GM13977 (cell line): ENCODE measurements at regions not wholly inside any gene's neighbourhood (a gene's known extent, or its start where the extent isn't known, plus 50 kb on each side); places are given as distances from the start of the nearest gene placed in this dataset.
A peak's percentile ranks its signal among the peaks of the same experiment; 100 is the strongest.

ENCODE experiments used
- DNase-seq: peaks from one replicate; pipeline ENCODE4 v3.0.0; 2012; ENCODE audit warnings: low spot score
- in situ Hi-C: fragments of 300-500 bp; cut with MboI; formaldehyde crosslinking; loops from one replicate; pipeline ENCODE4 v1.12.0; 2022; ENCODE audit warnings: low sequenced_read_pairs, low pct_unique_long_range_greater_than_20kb, mixed read lengths, inconsistent platforms; ENCODE audit not compliant: unreplicated experiment
- TF ChIP-seq, protein P1 (sequence below): IDR thresholded peaks from 2 replicates; pipeline ENCODE4 v1.5.1; 2012; ENCODE audit warnings: mild to moderate bottlenecking, control low read depth; ENCODE audit not compliant: insufficient read depth; ENCODE audit errors: extremely low read depth, missing control alignments

DNA sequence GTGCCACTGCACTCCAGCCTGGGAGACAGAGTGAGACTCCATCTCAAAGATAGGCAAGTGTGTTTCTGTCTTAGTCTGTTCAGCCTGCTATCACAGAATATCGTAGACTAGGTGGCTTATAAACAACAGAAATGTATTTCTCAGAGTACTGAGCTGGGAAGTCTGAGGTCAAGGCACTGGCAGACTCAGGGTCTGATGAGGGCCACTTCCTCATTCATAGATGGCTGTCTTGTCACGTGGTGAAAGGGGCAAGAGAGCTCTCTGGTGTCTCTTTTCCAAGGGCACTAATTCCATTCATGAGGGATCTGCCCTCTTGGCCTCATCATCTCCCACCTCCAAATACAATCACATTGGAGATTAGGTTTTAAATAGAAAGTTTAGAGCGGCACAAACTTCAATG, 95.6 kb upstream of the PHACTR3 start:
- no peak for DNase-seq
- in situ Hi-C loops: no loop called here
- TF ChIP-seq, protein P1, sequence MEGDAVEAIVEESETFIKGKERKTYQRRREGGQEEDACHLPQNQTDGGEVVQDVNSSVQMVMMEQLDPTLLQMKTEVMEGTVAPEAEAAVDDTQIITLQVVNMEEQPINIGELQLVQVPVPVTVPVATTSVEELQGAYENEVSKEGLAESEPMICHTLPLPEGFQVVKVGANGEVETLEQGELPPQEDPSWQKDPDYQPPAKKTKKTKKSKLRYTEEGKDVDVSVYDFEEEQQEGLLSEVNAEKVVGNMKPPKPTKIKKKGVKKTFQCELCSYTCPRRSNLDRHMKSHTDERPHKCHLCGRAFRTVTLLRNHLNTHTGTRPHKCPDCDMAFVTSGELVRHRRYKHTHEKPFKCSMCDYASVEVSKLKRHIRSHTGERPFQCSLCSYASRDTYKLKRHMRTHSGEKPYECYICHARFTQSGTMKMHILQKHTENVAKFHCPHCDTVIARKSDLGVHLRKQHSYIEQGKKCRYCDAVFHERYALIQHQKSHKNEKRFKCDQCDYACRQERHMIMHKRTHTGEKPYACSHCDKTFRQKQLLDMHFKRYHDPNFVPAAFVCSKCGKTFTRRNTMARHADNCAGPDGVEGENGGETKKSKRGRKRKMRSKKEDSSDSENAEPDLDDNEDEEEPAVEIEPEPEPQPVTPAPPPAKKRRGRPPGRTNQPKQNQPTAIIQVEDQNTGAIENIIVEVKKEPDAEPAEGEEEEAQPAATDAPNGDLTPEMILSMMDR: no peak

DNA sequence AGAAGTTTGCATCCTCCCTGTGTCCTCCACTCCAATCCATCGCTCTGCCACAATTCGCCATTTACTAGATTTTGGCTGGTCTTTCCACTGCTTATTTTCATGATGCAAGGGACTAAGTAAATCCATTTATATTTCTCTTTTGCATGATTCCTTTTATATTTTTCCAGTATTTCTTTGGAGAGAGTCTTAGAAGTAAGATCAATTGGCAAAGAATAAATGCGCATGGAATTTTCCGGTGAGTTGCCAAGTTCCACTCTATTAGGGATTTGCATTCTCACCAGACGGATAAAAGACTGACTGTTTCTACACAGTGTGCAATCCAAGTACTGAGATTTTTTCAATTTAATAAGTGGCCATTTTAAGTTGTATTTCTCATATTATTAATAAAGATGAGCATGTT, 91.7 kb upstream of the PHACTR3 start:
- TF ChIP-seq, protein P1: no peak
- no peak for DNase-seq
- in situ Hi-C loops: no loop called here

DNA sequence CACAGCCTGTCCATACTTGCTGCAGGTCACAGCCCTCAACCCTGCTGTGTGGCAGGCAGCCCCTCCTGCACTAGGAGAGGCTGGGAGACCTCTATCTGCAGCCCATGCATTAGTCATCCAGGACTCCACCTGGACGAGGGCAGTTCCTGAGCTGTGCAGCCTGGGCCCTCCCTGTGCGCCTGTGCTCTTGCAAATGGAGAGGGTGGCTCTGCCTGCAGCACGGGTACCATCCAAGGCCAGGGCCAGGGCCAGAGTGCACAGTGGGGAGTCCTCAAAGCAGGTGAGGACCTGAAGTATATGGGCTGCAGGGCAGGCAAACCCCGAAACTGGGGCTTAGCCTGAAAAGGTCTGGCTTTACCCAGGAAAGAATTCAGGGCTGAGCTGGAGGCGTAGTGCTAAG, 89.8 kb upstream of the PHACTR3 start:
- in situ Hi-C loops: no loop called here
- TF ChIP-seq, protein P1: no peak
- no peak for DNase-seq

DNA sequence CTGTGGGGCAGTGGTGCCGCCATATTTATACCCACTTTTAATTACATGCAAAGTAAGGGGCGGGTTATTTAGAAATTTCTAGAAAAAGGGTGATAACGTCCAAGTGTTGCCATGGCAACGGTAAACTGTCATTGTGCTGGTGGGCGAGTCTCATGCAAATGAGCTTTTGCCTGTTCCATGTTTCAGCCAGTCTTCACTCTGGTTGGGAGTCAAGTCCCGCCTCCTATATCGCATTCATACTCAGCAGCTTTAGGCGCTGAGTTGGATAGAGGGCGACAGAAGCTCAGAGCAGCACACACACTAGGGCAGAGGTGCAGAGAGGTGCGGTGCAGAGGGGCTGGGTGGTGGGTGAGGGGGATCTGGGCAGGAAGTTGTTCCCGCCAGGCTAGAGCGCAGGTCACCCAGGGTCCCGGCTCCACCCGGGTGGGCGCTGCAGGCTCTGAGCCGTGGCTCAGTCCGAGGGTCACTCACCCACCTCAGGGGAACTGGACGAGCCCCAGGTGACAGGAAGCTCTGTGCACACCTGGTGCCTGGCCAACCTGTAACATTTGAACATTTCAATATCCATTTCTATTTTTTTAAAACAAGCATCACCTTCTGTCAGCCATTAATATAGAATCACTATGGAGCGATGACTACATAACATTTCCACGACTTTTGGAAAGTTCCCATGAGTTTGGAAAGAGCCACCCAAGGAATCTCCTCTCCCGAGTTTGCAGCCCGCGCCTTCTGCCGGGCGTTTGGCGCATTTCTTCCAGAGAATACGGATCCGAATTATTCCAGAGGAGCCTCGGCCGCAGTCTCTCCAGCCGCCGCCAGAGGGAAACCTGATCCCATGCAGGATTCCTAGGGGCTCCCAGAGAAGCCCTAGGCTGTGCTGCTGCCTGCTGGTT, 89.1 kb upstream of the PHACTR3 start:
- in situ Hi-C loops: no loop called here
- TF ChIP-seq, protein P1: peak; percentile 19
- DNase-seq: no peak

DNA sequence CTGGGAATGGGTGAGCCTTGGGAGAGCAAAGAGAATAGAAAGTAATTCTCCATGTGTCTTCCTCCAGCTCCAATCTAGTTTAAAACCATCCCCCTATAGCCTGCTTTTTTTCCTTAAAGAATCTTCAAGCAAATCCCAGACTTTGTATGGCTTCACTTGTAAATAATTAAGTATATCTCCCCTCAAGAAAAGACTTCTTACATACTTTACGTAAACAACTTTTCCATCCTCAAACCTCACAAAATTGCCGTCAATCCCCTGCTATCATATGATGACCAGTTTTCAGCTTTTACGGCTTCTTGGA, 88.5 kb upstream of the PHACTR3 start:
- TF ChIP-seq, protein P1: no peak
- in situ Hi-C loops: no loop called here
- DNase-seq: no peak

DNA sequence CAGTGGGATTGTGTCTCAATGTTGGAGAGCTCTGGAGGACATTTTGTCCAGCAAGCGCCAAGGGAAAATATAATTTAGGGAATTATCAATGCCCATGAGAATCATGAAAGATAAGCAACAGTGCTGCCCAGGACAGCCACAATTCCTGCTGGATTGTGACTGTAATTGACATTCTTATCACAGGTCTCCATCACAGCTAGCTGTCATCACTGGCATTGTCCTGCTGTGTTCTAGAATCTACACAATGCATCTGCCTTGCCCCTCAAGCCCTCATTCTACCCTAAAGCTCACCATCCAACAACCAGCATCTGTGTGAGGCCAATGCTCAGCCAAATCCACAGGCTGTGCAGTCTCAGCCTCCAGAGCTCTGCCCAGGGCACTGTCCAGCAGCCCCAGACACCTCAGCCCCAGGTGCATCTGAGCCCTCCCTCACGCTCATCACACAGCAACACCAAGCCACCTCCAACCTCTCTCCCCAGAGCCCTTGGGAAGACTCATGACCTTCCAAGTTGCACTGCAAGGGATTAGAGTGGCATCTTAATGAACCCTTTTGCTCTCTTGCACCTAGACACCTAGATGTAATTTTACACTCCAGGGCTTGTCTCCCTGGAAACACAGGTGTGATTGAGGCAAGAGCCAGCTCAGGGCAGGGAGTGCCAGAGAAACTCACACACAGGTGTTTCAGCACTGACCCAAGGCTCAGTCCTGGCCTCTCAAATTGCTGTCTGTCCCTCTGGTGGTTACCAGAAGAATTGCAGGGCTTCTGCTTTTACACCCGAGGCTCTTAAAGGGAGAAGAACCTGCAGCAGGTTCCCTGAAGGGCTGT, 85.2 kb upstream of the PHACTR3 start:
- TF ChIP-seq, protein P1: peak; percentile 80
- in situ Hi-C loops: no loop called here
- peak; percentile 83 for DNase-seq
